ENCODE measurements at regions not wholly inside any gene's neighbourhood (a gene's known extent, or its start where the extent isn't known, plus 50 kb on each side); places are given as distances from the start of the nearest gene placed in this dataset.

DNA sequence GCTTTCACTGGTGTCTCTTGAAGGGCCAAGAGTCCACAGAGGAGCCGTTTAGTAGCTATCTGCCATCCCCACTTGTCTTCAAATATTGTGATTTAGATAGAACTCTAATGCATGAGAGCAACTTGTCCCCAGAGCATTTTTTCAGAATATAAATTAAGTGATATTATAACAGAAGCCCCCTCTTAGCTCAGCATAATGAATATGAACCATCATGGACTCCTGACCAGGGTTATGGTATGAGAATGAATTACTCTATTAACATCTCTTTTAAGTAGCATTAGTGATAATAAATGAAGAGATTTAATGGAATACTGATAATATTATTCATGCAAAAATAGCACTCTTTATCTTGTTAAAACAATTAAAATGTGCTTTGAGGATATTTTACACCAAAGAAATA is 709.6 kb downstream of the GALR1 start:
- no peak for DNase-seq (ENCODE audit: low spot score in 2 of 2)
- intact Hi-C loops (cut with DNase I; ENCODE audit: low total_unique reads) = no loop called here
- TF ChIP-seq POLR2A (IDR thresholded peaks at IDR 0.05) = no peak
- TF ChIP-seq, protein P1, sequence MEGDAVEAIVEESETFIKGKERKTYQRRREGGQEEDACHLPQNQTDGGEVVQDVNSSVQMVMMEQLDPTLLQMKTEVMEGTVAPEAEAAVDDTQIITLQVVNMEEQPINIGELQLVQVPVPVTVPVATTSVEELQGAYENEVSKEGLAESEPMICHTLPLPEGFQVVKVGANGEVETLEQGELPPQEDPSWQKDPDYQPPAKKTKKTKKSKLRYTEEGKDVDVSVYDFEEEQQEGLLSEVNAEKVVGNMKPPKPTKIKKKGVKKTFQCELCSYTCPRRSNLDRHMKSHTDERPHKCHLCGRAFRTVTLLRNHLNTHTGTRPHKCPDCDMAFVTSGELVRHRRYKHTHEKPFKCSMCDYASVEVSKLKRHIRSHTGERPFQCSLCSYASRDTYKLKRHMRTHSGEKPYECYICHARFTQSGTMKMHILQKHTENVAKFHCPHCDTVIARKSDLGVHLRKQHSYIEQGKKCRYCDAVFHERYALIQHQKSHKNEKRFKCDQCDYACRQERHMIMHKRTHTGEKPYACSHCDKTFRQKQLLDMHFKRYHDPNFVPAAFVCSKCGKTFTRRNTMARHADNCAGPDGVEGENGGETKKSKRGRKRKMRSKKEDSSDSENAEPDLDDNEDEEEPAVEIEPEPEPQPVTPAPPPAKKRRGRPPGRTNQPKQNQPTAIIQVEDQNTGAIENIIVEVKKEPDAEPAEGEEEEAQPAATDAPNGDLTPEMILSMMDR (IDR thresholded peaks at IDR 0.05) = no peak
- no peak overlapping the region for H3K4me3 ChIP-seq (ENCODE audit: low read depth, poor library complexity, severe bottlenecking)
- 65 to 85% methylated on average over 1 of the region's 1 CpG for WGBS, 2 donors

DNA sequence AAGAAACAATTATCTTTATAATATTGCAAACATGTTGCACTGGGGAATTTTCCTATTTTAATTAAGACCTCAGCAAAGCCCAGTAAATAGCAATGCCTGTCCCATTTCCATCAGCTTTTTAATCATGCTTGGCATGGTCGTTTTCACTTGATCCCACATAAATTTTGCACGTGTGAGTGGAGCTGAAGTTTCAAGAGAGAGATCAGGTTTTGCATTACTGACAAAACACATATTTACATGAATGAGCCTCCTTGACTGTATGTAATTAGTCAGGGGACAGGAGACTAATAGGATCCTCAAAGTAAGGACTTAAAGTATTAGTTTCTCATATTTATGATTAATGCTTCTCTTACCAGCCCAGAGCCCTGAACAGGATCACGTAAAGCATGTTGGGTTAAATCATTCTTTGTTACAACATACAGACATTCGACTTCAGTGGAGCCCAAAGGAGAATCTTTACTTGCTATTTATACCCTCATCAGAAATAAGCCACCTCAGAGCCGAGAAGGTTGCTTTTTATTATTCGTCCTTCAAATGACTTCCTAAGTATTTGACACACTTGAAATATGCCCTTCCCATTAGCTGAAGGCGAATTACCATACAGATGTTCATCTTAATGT is 711.3 kb downstream of the GALR1 start:
- no peak for DNase-seq (ENCODE audit: low spot score in 2 of 2)
- WGBS, 2 donors = 61 to 62% methylated on average over 7 of the region's 7 CpGs
- H3K4me3 ChIP-seq (ENCODE audit: low read depth, poor library complexity, severe bottlenecking) = no peak overlapping the region
- intact Hi-C loops (cut with DNase I; ENCODE audit: low total_unique reads) = no loop called here
- no peak for TF ChIP-seq POLR2A (IDR thresholded peaks at IDR 0.05)
- TF ChIP-seq, protein P1 (IDR thresholded peaks at IDR 0.05) = no peak

DNA sequence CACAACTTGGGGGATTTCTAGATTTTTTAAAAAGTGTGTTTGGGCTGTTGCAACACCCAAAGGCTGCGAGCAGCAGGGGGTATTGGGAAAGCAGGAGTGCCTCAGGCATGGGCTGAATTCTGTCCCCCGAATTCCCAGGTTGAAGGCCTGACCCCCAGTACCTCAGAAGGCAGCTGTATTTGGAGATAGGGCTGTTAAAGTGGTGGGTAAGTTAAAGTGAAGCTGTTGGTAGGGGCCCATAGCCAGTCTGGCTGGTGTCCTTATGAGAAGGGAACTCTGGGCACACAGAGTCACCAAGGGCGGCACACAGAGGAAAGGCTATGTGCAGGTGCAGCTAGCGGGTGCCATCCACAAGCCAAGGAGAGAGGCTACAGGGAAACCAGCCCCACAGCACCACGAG is 717.4 kb downstream of the GALR1 start:
- H3K4me3 ChIP-seq (ENCODE audit: low read depth, poor library complexity, severe bottlenecking) = no peak overlapping the region
- no peak for DNase-seq (ENCODE audit: low spot score in 2 of 2)
- TF ChIP-seq POLR2A (IDR thresholded peaks at IDR 0.05) = no peak
- TF ChIP-seq, protein P1 (IDR thresholded peaks at IDR 0.05) = no peak
- intact Hi-C loops (cut with DNase I; ENCODE audit: low total_unique reads) = no loop called here
- 73 to 79% methylated on average over 5 of the region's 5 CpGs for WGBS, 2 donors

DNA sequence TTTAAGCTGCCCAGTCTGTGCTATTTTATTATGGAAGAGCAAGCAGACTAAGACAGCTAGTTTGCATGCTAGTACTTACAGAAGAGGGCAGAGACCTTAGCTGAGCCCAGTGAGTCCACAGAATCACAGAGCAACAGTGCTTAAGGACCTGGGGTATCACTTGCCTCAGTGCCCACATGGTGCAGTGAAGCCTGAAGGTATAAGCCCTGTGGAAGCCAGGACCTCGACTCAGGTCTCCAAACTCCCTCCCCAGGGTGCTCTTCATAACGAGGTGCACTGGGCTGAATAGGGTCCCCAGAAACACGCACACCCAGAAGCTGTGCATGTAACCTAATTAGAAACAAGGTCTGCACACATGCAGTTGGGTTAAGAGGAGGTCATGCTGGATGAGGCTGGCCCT is 718.1 kb downstream of the GALR1 start:
- intact Hi-C loops (cut with DNase I; ENCODE audit: low total_unique reads) = no loop called here
- H3K4me3 ChIP-seq (ENCODE audit: low read depth, poor library complexity, severe bottlenecking) = no peak overlapping the region
- no peak for DNase-seq (ENCODE audit: low spot score in 2 of 2)
- no peak for TF ChIP-seq POLR2A (IDR thresholded peaks at IDR 0.05)
- TF ChIP-seq, protein P1 (IDR thresholded peaks at IDR 0.05) = no peak
- 71 to 82% methylated on average over 3 of the region's 3 CpGs for WGBS, 2 donors

DNA sequence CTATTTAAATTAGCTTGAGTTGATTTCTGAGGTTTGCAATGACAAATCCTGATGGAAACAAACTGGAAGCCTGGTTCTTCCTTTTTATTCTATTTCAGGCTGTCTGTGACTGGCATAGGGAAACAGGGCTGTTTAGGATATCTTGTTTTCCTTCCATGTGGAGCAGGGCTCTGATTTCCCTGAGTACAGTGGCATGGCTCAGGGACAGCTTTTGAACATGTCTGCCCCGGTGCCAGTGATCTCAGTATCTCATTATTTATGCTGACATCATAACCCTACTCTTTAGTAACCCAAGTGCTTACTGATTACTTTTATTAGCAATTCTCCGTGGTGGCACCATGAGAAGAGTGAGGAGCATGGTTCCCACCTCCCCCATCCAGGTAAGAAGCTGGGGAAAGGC is 720.3 kb downstream of the GALR1 start:
- WGBS, 2 donors = 67 to 72% methylated on average over 2 of the region's 2 CpGs
- intact Hi-C loops (cut with DNase I; ENCODE audit: low total_unique reads) = no loop called here
- TF ChIP-seq, protein P1 (IDR thresholded peaks at IDR 0.05) = no peak
- no peak for TF ChIP-seq POLR2A (IDR thresholded peaks at IDR 0.05)
- DNase-seq (ENCODE audit: low spot score in 2 of 2) = no peak
- H3K4me3 ChIP-seq (ENCODE audit: low read depth, poor library complexity, severe bottlenecking) = no peak overlapping the region

DNA sequence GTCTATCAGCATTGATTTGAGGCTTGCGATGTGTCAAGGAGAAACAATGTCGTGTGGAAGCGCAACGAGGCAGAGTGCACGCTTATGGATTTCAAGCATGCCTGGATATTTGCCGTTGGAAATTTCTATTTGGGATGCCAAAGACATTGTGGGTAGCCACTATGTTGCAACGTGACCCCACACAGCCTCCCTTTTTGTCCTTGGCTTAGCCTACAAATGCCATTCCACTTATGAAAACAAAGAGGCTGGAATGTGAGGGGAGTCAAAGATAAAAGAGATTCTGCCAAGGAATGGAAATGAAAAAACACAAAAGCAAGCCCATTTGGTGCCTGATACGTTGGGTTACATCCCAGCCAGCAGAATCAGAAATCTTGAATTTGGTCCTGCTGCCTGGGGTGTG is 721.2 kb downstream of the GALR1 start:
- no peak for DNase-seq (ENCODE audit: low spot score in 2 of 2)
- intact Hi-C loops (cut with DNase I; ENCODE audit: low total_unique reads) = no loop called here
- H3K4me3 ChIP-seq (ENCODE audit: low read depth, poor library complexity, severe bottlenecking) = no peak overlapping the region
- TF ChIP-seq, protein P1 (IDR thresholded peaks at IDR 0.05) = no peak
- 72 to 80% methylated on average over 8 of the region's 8 CpGs for WGBS, 2 donors
